Medulla oblongata (tissue), 1 donor: ENCODE measurements at regions not wholly inside any gene's neighbourhood (a gene's known extent, or its start where the extent isn't known, plus 50 kb on each side); places are given as distances from the start of the nearest gene placed in this dataset.

ENCODE experiments used
- DNase-seq: peaks from one replicate; pipeline ENCODE4 v3.0.0-alpha.2; 2015; ENCODE audit errors: extremely low spot score

DNA sequence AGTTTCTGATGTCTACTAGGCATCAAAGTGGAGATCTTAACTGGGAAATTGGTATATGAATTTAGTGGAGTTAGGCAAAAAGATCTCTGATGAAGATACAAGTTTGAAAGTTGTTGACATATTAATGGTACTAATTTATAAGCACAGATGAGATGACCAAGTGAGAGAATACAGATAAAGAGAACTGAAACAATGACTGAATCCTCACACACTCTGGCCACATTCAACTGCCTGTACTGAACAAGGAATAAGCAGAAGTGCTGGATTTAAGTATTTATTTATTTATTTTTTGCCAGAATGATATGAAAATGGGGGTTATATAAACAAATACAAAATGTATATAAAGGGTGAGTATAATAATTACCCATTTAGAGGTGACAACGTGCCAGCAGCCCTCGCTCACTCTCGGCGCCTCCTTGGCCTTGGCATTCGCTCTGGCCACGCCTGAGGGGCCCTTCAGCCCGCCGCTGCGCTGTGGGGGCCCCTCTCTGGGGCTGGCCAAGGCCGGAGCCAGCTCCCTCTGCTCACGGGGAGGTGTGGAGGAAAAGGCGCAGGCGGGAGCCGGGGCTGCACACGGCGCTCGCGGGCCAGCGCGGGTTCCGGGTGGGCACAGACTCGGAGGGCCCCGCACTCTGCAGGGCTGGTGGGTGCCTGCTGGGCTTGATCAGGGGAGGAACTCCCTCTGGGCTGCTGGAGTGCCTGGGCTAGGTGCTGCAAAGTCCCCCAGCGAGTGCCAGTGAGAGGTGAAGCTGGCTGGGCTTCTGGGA lies 1363.9 kb upstream of the CRIM1 start:
- DNase-seq = no peak

- DNase-seq = no peak
Measured at GRCh38 chr2:34985474-34985873, 1370.1 kb upstream of the CRIM1 start.

GRCh38 chr2:34980689-34981088 lies 1374.9 kb upstream of the CRIM1 start:
- no peak for DNase-seq

DNA sequence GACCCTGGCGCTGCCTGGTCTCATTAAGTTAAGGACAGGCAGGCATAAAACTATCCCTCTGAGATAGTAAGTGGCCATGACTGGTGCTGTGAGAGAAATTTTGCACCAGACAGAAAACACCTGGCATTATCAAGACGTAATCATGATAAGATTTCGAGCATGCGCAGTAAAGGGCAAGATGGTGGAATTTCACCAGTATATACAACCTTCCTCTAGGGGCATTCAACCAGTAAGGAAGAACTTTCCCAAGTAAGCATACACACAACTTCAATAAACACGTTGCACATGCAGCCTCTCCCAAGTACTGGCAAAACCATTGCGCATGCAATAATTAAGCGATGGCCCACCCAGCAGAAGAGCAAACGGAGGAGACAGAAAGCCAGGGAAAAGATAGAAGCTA lies 1376.4 kb upstream of the CRIM1 start:
- DNase-seq = no peak

- DNase-seq = no peak
Measured at GRCh38 chr2:34961822-34962221, 1362.7 kb upstream of the FAM98A start.

DNA sequence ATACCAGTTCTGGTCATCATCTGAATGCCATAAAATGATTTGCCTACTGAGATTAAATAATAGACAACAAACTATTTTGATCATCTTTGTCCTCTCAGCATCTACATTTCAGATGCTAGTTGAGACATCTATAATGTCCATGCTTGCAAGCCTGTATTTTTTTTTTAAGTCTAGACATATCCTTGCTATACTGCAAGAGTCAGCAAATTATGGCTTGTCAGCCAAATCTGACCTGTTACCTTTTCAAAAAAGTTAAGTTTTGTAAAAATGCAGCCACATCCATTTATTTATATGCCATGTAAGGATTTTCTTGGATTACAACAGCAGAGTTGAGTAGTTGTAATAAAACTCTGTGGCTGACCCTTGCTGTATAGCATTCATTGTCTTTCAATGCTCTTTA lies 1355.7 kb upstream of the FAM98A start:
- no peak for DNase-seq

GRCh38 chr2:34950797-34951196 lies 1351.7 kb upstream of the FAM98A start:
- no peak for DNase-seq

GRCh38 chr2:34949316-34949715 lies 1350.2 kb upstream of the FAM98A start:
- no peak for DNase-seq

DNA sequence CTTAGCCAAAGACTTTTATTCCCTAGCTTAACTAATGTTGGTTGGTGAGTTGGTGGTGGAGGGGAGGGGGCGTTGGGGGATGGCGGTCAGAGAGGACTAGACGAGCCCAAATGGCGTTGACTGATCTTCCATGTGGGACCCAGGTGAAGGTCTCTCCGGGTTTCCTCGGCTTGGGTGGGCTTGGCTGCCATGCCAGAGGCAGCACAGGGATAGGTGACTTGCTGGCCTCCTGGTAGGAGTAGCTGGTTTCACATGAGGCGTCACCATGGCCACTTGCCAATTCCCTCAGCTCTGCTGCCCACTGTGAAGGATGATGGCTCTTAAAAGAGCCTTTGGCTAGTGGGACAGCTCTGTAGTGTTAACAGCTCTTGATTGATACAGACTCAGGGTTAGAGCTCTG lies 1337.0 kb upstream of the FAM98A start:
- DNase-seq = no peak

DNA sequence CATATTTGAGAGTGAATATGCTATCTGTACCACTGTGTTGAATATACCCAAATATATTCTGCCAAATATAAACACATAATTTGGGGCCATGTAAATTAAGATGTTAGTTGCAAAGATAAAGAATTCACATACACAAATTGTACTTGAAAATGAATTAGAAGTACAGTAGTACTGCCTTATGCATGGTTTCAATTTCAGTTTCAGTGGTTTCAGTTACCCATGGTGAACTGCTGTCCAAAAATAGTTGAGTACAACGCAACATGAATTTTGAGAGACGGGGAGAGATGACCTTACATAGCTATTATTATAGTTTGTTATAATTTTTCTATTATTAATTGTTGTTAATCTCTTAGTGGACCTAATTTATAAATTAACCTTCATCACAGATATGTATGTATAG lies 1313.0 kb upstream of the FAM98A start:
- no peak for DNase-seq

DNA sequence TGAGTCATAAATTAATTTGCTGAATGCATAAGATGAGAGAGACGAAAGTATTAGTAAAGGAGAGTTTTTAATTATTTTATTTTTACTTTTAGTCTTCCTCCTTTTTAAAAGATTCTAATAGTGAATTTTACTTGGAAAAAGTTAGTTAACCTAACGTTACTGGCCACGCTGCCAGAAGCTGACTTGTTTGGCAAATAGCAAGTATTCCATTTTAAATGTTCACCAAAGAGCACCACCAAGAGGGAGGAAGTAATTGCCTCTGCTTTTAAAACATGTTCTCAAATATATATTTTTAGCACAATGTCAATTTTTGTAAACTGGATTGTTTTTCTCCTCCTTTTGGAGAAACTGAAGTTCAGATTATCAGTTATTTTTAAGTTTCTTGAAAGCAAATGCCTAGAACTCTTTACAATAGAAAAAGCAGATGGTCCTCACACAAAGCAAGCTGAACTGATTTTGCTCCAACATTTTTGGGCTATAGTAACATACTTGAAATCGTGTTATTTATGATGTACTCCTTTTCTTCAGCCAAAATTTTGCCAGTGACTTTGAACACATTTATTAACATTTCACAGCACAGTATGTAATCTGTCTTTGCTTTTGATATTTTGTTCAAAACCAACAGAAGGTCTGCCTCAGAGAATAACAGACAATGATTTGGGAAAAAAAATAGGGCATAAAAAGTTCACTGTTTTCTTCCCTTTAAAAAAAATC lies 1311.0 kb upstream of the FAM98A start:
- DNase-seq = peak; percentile 28

- DNase-seq = no peak
Measured at GRCh38 chr2:34907812-34908211, 1308.7 kb upstream of the FAM98A start.

DNA sequence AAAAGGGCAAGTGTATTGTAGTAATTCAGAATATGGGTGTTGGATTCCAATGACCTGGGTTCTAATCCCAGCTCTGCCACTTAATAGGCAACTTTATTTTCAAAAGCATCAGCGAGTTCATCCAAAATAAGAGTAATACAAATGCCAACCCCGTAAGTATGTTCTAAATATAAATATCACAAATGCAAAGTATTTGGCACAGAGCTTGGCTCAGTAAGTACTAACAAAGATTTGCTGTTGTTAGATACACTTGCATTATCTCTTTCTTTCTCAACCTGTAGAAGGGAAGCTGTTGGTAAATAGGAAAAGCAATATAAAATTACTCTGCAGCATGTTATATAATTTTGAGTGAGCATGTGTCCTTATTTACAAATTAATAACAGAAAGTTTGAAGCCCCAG lies 1302.6 kb upstream of the FAM98A start:
- no peak for DNase-seq

- DNase-seq = no peak
Measured at GRCh38 chr2:34899079-34899478, 1300.0 kb upstream of the FAM98A start.

DNA sequence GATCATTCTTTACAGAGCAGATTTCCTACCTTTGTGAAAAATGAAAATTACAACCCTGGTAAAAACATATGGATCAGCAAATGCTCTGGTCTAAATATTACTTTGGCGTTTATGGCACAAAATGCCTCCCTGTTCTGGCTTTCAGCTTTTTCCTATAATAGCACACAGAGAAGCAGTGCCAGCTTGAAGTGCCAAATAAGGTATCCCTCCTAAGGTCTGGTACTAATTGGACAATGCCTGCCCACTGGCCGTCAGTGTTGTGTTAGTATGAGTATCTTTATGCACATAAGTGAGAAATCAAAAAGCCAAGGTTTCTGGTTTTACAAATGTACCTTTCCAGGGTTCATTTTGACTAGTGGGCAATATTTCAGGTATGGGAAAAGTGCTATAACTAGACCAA lies 1293.7 kb upstream of the FAM98A start:
- DNase-seq = no peak

DNA sequence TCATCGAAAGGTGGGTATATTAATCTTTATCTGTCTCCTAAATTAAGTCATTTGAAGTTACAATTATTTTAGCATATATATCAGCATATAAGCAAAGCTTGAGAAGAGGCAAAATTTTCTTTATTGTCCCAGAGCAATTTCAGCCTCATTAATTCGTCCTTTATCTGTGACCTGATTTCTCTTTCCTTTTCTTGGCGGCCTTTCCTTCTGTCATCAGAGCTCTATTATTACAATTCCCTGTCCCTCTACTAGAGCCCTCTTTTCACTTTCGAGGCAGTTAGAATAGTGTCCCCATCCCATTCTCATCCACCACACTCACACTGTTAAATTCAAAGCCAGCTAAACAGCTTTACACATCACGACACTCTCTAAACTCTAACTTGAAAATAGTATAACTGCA lies 1293.2 kb upstream of the FAM98A start:
- DNase-seq = no peak

DNA sequence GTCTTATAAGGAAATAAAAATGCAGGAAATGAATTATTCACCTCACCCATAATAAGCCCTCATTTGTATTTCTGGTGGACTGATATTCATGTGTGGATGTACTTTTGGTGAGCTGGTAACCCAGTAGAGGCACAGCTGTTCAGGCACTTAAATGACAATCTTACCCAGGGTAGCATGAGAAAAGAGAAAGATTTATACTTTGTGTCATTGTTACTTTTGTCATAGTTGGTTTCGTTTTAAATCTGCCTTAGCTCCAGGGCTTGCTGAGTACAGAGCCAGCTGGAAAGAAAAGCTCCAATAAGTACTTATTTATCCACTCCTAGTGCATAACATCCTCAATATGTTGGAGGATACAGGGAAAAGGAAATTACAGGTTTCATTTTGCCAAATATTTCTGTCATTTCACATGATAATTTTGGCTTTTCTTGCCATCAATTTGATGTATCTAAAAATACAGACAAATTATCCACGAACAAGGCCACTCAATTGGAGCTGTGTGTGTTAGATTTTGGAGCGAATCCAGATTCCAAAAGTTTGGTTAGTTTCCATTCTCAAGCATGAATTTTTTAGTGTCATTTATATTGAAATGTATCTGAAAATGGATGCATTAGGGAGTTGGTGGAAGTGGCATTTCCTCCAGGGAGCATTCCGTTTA lies 1276.1 kb upstream of the FAM98A start:
- no peak for DNase-seq

- no peak for DNase-seq
Measured at GRCh38 chr2:34853646-34854045, 1254.5 kb upstream of the FAM98A start.

DNA sequence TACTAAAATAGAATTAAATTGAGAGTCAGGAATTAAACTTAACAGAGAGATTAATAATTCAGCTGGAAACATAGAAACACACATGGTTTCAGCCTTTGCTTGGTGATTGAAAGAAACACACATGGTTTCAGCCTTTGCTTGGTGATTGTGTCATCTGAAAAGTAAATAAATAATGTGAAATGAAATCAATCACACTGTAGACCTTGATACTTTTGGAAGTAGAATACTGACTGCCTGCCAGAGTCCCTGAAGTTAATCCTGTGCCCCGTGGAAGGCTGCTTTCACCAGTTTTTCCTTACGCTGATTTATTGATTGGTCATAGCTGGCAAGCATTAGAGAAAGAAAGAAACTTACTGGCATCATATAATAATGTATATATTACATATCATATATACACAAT lies 1252.7 kb upstream of the FAM98A start:
- DNase-seq = no peak

- no peak for DNase-seq
Measured at GRCh38 chr2:34849827-34850226, 1250.7 kb upstream of the FAM98A start.

GRCh38 chr2:34848691-34849090 lies 1249.6 kb upstream of the FAM98A start:
- no peak for DNase-seq

GRCh38 chr2:34848132-34848531 lies 1249.0 kb upstream of the FAM98A start:
- no peak for DNase-seq

- peak; percentile 24 for DNase-seq
Measured at GRCh38 chr2:34844629-34845028, 1245.5 kb upstream of the FAM98A start.
